SU-DHL-6 (cell line): ENCODE measurements at regions not wholly inside any gene's neighbourhood (a gene's known extent, or its start where the extent isn't known, plus 50 kb on each side); places are given as distances from the start of the nearest gene placed in this dataset.
"Not testable (repeated sequence)": the region's sequence is repeated elsewhere in the genome, so short reads cannot be mapped to it uniquely, and the experiment has no call there.

Experiments used
- CTCF ChIP-seq: fragments of 200-600 bp; sonication (generic); IDR thresholded peaks from one replicate; pipeline ENCODE4 v1.5.1; 2017; ENCODE audit warnings: antibody characterized with exemption, mild to moderate bottlenecking, low read length, moderate library complexity; ENCODE audit not compliant: insufficient read depth, poor library complexity, severe bottlenecking
- EZH2phosphoT487 ChIP-seq: fragments of 200-600 bp; sonication (generic), shearing (Covaris generic); conservative IDR thresholded peaks from 2 replicates; pipeline ENCODE4 v1.6.1; 2018; ENCODE audit warnings: mild to moderate bottlenecking, antibody characterized with exemption, low read length, moderate library complexity, mixed read lengths

DNA sequence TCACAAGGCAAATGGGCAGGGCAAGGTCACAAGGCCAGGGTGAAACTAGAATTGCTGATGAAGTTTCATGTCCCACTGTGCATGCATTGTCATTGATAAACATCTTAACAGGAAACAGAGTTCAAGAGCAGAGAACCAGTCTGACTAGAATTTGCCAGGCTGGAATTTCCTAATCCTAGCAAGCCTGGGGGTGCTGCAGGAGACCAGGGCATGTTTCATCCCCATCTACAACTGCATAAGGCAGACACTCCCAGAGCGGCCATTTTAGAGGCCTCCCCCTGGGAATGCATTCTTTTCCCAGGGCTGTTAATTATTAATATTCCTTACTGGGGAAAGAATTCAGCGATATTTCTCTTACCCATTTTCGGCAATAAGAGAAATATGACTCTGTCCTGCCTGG, 172.6 kb upstream of the XIST start:
- not testable (repeated sequence) for TF ChIP-seq CTCF, EZH2phosphoT487
